HG03196 (cell line): ENCODE measurements at regions not wholly inside any gene's neighbourhood (a gene's known extent, or its start where the extent isn't known, plus 50 kb on each side); places are given as distances from the start of the nearest gene placed in this dataset.

Experiments used
- ATAC-seq: cut with Tn5 transposase; IDR thresholded peaks from one replicate; pipeline ENCODE4 v1.9.1; 2021; ENCODE audit not compliant: unreplicated experiment

- ATAC-seq: no peak
These were observed 395.7 kb upstream of the MAP3K7 start for GRCh38 chr6:90982581-90982980.

- no peak for ATAC-seq
These were observed 395.2 kb upstream of the MAP3K7 start for GRCh38 chr6:90982051-90982450.

- ATAC-seq: no peak
These were observed 391.2 kb upstream of the MAP3K7 start for GRCh38 chr6:90978046-90978445.

GRCh38 chr6:90977513-90977912 is 390.6 kb upstream of the MAP3K7 start:
- no peak for ATAC-seq

- no peak for ATAC-seq
These were observed 389.5 kb upstream of the MAP3K7 start for GRCh38 chr6:90976341-90976740.

- ATAC-seq: no peak
These were observed 388.9 kb upstream of the MAP3K7 start for GRCh38 chr6:90975741-90976140.

GRCh38 chr6:90973188-90973587 is 386.3 kb upstream of the MAP3K7 start:
- no peak for ATAC-seq

- no peak for ATAC-seq
These were observed 383.8 kb upstream of the MAP3K7 start for GRCh38 chr6:90970672-90971071.

GRCh38 chr6:90967471-90967870 is 380.6 kb upstream of the MAP3K7 start:
- ATAC-seq: no peak

- ATAC-seq: no peak
These were observed 373.5 kb upstream of the MAP3K7 start for GRCh38 chr6:90960324-90960723.

- no peak for ATAC-seq
These were observed 368.4 kb upstream of the MAP3K7 start for GRCh38 chr6:90955246-90955645.

GRCh38 chr6:90953405-90954161 is 366.7 kb upstream of the MAP3K7 start:
- ATAC-seq: no peak

GRCh38 chr6:90952176-90952575 is 365.3 kb upstream of the MAP3K7 start:
- ATAC-seq: no peak

GRCh38 chr6:90948540-90948939 is 361.7 kb upstream of the MAP3K7 start:
- ATAC-seq: no peak

GRCh38 chr6:90947184-90948064 is 360.6 kb upstream of the MAP3K7 start:
- no peak for ATAC-seq

GRCh38 chr6:90941885-90942284 is 355.0 kb upstream of the MAP3K7 start:
- no peak for ATAC-seq

GRCh38 chr6:90940812-90941481 is 354.1 kb upstream of the MAP3K7 start:
- ATAC-seq: peak; percentile 97

- no peak for ATAC-seq
These were observed 353.0 kb upstream of the MAP3K7 start for GRCh38 chr6:90939906-90940305.

GRCh38 chr6:90938122-90938521 is 351.2 kb upstream of the MAP3K7 start:
- no peak for ATAC-seq

- no peak for ATAC-seq
These were observed 349.4 kb upstream of the MAP3K7 start for GRCh38 chr6:90936286-90936685.

GRCh38 chr6:90934966-90935365 is 348.1 kb upstream of the MAP3K7 start:
- no peak for ATAC-seq

GRCh38 chr6:90934081-90934480 is 347.2 kb upstream of the MAP3K7 start:
- no peak for ATAC-seq
